ENCODE measurements at regions not wholly inside any gene's neighbourhood (a gene's known extent, or its start where the extent isn't known, plus 50 kb on each side); places are given as distances from the start of the nearest gene placed in this dataset.

DNA sequence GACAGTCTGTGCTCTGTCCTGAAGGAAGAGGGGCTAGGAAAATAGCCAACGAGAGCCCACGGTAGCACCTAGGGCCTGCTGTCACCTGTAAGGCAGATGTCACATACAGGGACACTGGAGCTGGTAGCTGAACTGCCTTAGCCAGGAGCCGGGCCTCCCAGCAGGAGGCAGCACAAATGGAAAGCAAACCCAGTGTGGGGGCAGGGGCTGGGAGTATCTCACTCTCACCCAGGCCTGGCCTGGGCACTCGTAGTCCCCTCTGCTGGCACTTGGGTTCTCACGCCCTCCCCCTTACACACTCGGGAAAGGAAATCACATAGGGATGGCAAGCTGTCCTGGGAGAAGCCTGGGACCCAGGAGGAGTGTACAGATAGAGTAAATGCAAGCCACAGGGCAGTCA is 173.1 kb upstream of the CHRNA7 start:
- TF ChIP-seq, protein P1, sequence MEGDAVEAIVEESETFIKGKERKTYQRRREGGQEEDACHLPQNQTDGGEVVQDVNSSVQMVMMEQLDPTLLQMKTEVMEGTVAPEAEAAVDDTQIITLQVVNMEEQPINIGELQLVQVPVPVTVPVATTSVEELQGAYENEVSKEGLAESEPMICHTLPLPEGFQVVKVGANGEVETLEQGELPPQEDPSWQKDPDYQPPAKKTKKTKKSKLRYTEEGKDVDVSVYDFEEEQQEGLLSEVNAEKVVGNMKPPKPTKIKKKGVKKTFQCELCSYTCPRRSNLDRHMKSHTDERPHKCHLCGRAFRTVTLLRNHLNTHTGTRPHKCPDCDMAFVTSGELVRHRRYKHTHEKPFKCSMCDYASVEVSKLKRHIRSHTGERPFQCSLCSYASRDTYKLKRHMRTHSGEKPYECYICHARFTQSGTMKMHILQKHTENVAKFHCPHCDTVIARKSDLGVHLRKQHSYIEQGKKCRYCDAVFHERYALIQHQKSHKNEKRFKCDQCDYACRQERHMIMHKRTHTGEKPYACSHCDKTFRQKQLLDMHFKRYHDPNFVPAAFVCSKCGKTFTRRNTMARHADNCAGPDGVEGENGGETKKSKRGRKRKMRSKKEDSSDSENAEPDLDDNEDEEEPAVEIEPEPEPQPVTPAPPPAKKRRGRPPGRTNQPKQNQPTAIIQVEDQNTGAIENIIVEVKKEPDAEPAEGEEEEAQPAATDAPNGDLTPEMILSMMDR (IDR thresholded peaks at IDR 0.05; ENCODE audit: borderline replicate concordance, control extremely low read depth, extremely low read depth, insufficient read depth, missing control alignments): no peak
- in situ Hi-C loops (cut with MboI; ENCODE audit: low sequenced_read_pairs, unreplicated experiment): no loop called here
- DNase-seq (ENCODE audit: low spot score): no peak

DNA sequence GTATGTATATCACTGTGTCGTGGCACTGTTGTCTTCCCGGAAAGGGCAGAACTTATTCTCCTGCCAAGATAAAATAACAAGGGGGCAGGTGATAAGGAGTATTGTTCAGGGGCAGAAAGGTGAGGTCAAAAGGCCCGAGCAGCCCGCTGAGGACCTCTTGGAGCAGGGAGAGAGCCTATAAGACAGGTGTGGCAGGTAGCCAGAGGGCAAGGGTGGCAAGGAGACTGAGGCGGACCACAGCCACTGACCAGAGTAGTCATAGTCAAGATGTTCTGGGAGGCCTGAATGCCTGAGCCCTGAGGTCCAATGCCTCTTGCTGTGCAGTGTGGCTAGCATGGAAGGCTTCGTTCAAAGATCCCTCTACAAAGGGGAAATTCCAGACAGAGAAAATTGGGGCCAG is 172.3 kb upstream of the CHRNA7 start:
- DNase-seq (ENCODE audit: low spot score): no peak
- TF ChIP-seq, protein P1 (IDR thresholded peaks at IDR 0.05; ENCODE audit: borderline replicate concordance, control extremely low read depth, extremely low read depth, insufficient read depth, missing control alignments): no peak
- in situ Hi-C loops (cut with MboI; ENCODE audit: low sequenced_read_pairs, unreplicated experiment): no loop called here

- no peak for DNase-seq (ENCODE audit: low spot score)
- TF ChIP-seq, protein P1 (IDR thresholded peaks at IDR 0.05; ENCODE audit: borderline replicate concordance, control extremely low read depth, extremely low read depth, insufficient read depth, missing control alignments): no peak
- in situ Hi-C loops (cut with MboI; ENCODE audit: low sequenced_read_pairs, unreplicated experiment): no loop called here
These were observed 164.1 kb upstream of the CHRNA7 start for GRCh38 chr15:31866248-31866647.

GRCh38 chr15:31867536-31868442 is 162.5 kb upstream of the CHRNA7 start:
- in situ Hi-C loops (cut with MboI; ENCODE audit: low sequenced_read_pairs, unreplicated experiment): no loop called here
- DNase-seq (ENCODE audit: low spot score): peak; percentile 71
- TF ChIP-seq, protein P1 (IDR thresholded peaks at IDR 0.05; ENCODE audit: borderline replicate concordance, control extremely low read depth, extremely low read depth, insufficient read depth, missing control alignments): peak; percentile 92

DNA sequence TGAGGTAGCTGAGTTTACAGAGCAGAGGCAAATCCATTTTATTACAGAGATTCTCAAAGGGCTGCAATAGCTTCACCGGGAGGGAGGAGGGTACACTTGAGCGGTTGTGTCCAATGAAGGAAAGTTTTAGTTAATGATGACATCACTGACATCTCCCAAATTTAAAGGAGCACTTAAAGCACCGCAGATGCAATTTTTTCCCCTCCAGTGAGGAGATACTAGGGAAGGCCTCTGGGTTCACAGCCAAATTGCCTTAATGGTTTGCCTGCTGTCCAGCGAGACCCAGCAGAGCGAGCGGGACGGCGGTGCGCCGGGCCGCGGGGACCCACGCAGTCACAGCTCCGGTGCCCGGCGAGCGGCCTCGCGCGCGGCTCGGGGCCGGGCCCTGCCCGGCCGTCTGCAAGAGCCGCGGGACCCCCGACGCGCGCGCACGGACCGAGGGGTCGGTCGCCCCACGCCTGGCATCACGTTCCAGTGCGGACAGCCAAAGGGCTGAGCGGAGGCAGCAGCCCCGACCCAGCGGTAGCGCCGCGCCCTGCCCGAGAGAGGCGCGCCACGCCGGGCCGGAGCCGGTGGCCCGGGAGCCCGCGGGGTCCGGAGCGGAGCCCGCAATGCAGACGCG is 160.5 kb upstream of the CHRNA7 start:
- TF ChIP-seq, protein P1 (IDR thresholded peaks at IDR 0.05; ENCODE audit: borderline replicate concordance, control extremely low read depth, extremely low read depth, insufficient read depth, missing control alignments): no peak
- DNase-seq (ENCODE audit: low spot score): no peak
- in situ Hi-C loops (cut with MboI; ENCODE audit: low sequenced_read_pairs, unreplicated experiment): no loop called here

DNA sequence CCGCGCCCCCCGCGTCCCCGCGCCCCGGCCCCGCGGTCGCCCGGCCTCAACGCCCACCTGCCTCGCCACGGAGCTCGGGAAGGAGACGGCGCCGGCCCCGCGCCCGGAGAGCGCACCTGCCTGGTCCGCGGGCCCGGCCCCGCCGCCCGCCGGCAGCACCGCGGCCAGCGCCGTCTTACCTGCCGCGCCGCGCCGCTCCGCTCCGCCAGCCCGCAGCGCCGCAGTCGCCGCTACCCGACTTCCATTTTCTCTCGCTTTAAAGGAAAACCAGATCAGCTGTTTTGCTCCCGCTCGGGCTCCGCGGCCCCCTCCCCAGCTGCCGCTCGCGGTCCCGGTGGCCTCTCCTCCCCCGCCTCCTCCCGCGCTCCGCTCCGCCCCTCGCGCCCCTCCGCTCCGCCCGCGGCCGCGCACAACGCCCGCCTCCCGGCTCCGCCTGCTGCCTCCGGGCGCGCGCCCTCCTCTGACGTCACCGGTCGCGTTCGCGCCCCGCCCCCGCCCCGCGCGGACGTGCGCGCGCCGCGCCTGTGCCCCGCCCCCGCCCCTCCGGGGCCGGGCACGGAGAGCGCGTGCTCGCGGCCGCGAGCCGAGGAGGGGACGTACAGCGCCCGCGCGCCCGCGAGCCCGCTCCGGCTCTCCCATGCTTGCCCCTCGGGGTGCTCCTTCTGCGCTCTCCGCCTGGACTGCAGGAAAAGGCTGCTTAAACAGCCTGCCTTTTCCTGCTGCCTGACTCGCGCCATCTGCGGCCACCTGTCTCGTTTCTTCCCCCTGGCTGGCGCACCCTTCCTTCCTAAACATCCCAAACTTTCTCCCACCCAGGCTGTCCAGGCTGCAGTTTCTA is 159.8 kb upstream of the CHRNA7 start, which contains the start of gene OTUD7A:
Gene OTUD7A (minus strand): TSS at position 346 of the 838 bp plus-strand sequence.
- TF ChIP-seq, protein P1 (IDR thresholded peaks at IDR 0.05; ENCODE audit: borderline replicate concordance, control extremely low read depth, extremely low read depth, insufficient read depth, missing control alignments): no peak
- in situ Hi-C loops (cut with MboI; ENCODE audit: low sequenced_read_pairs, unreplicated experiment): no loop called here
- DNase-seq (ENCODE audit: low spot score): peak; percentile 91

Measured in GM13976 (cell line).